ENCODE measurements at regions not wholly inside any gene's neighbourhood (a gene's known extent, or its start where the extent isn't known, plus 50 kb on each side); places are given as distances from the start of the nearest gene placed in this dataset.

- no peak for TF ChIP-seq CTCF (IDR thresholded peaks at IDR 0.05; ENCODE audit: extremely low read depth, low read depth, low read length)
- no peak for DNase-seq (ENCODE audit: insufficient read length, low spot score, missing footprints)
- no peaks in the 10 kb centered on the region for H3K4me1 ChIP-seq (ENCODE audit: insufficient read depth, low read length)
Measured at GRCh38 chr5:91491229-91491628, 108.1 kb upstream of the ARRDC3 start.

GRCh38 chr5:91490316-91490715, 107.2 kb upstream of the ARRDC3 start:
- TF ChIP-seq CTCF (IDR thresholded peaks at IDR 0.05; ENCODE audit: extremely low read depth, low read depth, low read length): no peak
- DNase-seq (ENCODE audit: insufficient read length, low spot score, missing footprints): no peak
- H3K27ac ChIP-seq (ENCODE audit: low read depth, low read length): no peak overlapping the region

More at GRCh38 chr5:91491229-91491628, 108.1 kb upstream of the ARRDC3 start:
- no peaks in the 10 kb centered on the region for H3K36me3 ChIP-seq (ENCODE audit: insufficient read depth, low read length)
- no peaks in the 10 kb centered on the region for H3K27me3 ChIP-seq (ENCODE audit: insufficient read depth, low read length)
- no peak overlapping the region for H3K4me2 ChIP-seq (ENCODE audit: insufficient read depth, low read length)
- no peaks in the 10 kb centered on the region for H3K79me2 ChIP-seq (ENCODE audit: insufficient read depth, low read length)
- H3K9me3 ChIP-seq (ENCODE audit: low read depth, low read length): no peaks in the 10 kb centered on the region
- no peak overlapping the region for H3K27ac ChIP-seq (ENCODE audit: low read depth, low read length)
- H2AFZ ChIP-seq (ENCODE audit: low read length): no peak overlapping the region
- H4K20me1 ChIP-seq (ENCODE audit: insufficient read depth, low read length): no peaks in the 10 kb centered on the region
- no peak overlapping the region for H3K4me3 ChIP-seq (ENCODE audit: insufficient read depth, low read length)

GRCh38 chr5:91487420-91487819, 104.3 kb upstream of the ARRDC3 start:
- Histone ChIP-seq H3K4me3 (ENCODE audit: insufficient read depth, low read length) (no peak overlapping the region), H3K4me2 (ENCODE audit: insufficient read depth, low read length) (no peak overlapping the region), H3K4me1 (ENCODE audit: insufficient read depth, low read length) (no peaks in the 10 kb centered on the region), H3K27ac (ENCODE audit: low read depth, low read length) (no peak overlapping the region), H3K79me2 (ENCODE audit: insufficient read depth, low read length) (no peaks in the 10 kb centered on the region), H3K9me3 (ENCODE audit: low read depth, low read length) (no peaks in the 10 kb centered on the region), H2AFZ (ENCODE audit: low read length) (no peak overlapping the region), H3K36me3 (ENCODE audit: insufficient read depth, low read length) (no peaks in the 10 kb centered on the region), H4K20me1 (ENCODE audit: insufficient read depth, low read length) (no peaks in the 10 kb centered on the region), H3K27me3 (ENCODE audit: insufficient read depth, low read length) (no peaks in the 10 kb centered on the region)
- no peak for DNase-seq (ENCODE audit: insufficient read length, low spot score, missing footprints)
- TF ChIP-seq CTCF (IDR thresholded peaks at IDR 0.05; ENCODE audit: extremely low read depth, low read depth, low read length): no peak

More at GRCh38 chr5:91490316-91490715, 107.2 kb upstream of the ARRDC3 start:
- Histone ChIP-seq H3K36me3 (ENCODE audit: insufficient read depth, low read length) (no peaks in the 10 kb centered on the region), H4K20me1 (ENCODE audit: insufficient read depth, low read length) (no peaks in the 10 kb centered on the region), H3K79me2 (ENCODE audit: insufficient read depth, low read length) (no peaks in the 10 kb centered on the region), H3K4me1 (ENCODE audit: insufficient read depth, low read length) (no peaks in the 10 kb centered on the region), H2AFZ (ENCODE audit: low read length) (no peak overlapping the region), H3K27me3 (ENCODE audit: insufficient read depth, low read length) (no peaks in the 10 kb centered on the region), H3K4me2 (ENCODE audit: insufficient read depth, low read length) (no peak overlapping the region), H3K4me3 (ENCODE audit: insufficient read depth, low read length) (no peak overlapping the region), H3K9me3 (ENCODE audit: low read depth, low read length) (no peaks in the 10 kb centered on the region)

GRCh38 chr5:91486638-91487037, 103.5 kb upstream of the ARRDC3 start:
- Histone ChIP-seq H3K4me2 (ENCODE audit: insufficient read depth, low read length) (no peak overlapping the region), H3K4me1 (ENCODE audit: insufficient read depth, low read length) (no peaks in the 10 kb centered on the region), H3K79me2 (ENCODE audit: insufficient read depth, low read length) (no peaks in the 10 kb centered on the region), H3K27me3 (ENCODE audit: insufficient read depth, low read length) (no peaks in the 10 kb centered on the region), H3K36me3 (ENCODE audit: insufficient read depth, low read length) (no peaks in the 10 kb centered on the region), H4K20me1 (ENCODE audit: insufficient read depth, low read length) (no peaks in the 10 kb centered on the region), H3K4me3 (ENCODE audit: insufficient read depth, low read length) (no peak overlapping the region), H2AFZ (ENCODE audit: low read length) (no peak overlapping the region), H3K27ac (ENCODE audit: low read depth, low read length) (no peak overlapping the region), H3K9me3 (ENCODE audit: low read depth, low read length) (no peaks in the 10 kb centered on the region)
- no peak for TF ChIP-seq CTCF (IDR thresholded peaks at IDR 0.05; ENCODE audit: extremely low read depth, low read depth, low read length)
- DNase-seq (ENCODE audit: insufficient read length, low spot score, missing footprints): peak; percentile 39
